ENCODE measurements at regions not wholly inside any gene's neighbourhood (a gene's known extent, or its start where the extent isn't known, plus 50 kb on each side); places are given as distances from the start of the nearest gene placed in this dataset.

GRCh38 chr2:18814387-18814786, 225.0 kb upstream of the NT5C1B start:
- TF ChIP-seq CTCF (IDR thresholded peaks at IDR 0.05) (no peak), POLR2A (IDR thresholded peaks at IDR 0.05) (no peak), POLR2AphosphoS5 (IDR thresholded peaks at IDR 0.05) (no peak)

Data from suprapubic skin (tissue), 4 donors.